SK-N-SH (cell line): ENCODE measurements at regions not wholly inside any gene's neighbourhood (a gene's known extent, or its start where the extent isn't known, plus 50 kb on each side); places are given as distances from the start of the nearest gene placed in this dataset.

Experiments
- CTCF ChIA-PET: fragments of 300-600, 350-600 bp; formaldehyde crosslinking; extraction: SDS; loops from one replicate; lab custom pipeline; 2021; lab: Yijun Ruan, JAX
- POLR2A ChIA-PET: fragments of 350-600 bp; sonication (Branson Sonifier 250); formaldehyde crosslinking; extraction: SDS; loops from one replicate; lab custom pipeline; 2020; ENCODE audit warnings: antibody characterized with exemption, inconsistent platforms; lab: Yijun Ruan, JAX
- DNase-seq: peaks from one replicate; pipeline ENCODE4 v3.0.0; 2012
- H2AFZ ChIP-seq: fragments of 200-600 bp; sonication (generic); 2 replicates; pipeline ENCODE4 v1.8.1; 2016; ENCODE audit warnings: antibody characterized with exemption, mild to moderate bottlenecking, low read depth
- H3F3A ChIP-seq: fragments of 200-600 bp; sonication (generic); replicated peaks from 2 replicates; pipeline ENCODE3; 2016; ENCODE audit warnings: antibody characterized with exemption, mild to moderate bottlenecking; ENCODE audit not compliant: insufficient read depth
- H3K27ac ChIP-seq, 2 experiments: fragments of 200-500 bp in 1 of 2; fragments of 200-600 bp in 1 of 2; sonication (Bioruptor generic) in 1 of 2; sonication (generic), shearing (Covaris generic) in 1 of 2; 2 replicates each; pipeline versions ENCODE4 v1.5.1 to v1.6.1; 2014 to 2016; ENCODE audit warnings: low read depth in 2 of 2, inconsistent platforms in 1 of 2, low read length in 1 of 2, mild to moderate bottlenecking in 1 of 2, mixed read lengths in 1 of 2
- H3K27me3 ChIP-seq: fragments of 200-600 bp; sonication (generic), shearing (Covaris generic); 2 replicates; pipeline ENCODE4 v1.6.1; 2016; ENCODE audit warnings: mixed run types; ENCODE audit not compliant: insufficient read depth
- H3K36me3 ChIP-seq, 2 experiments: fragments of 200-500 bp in 1 of 2; fragments of 200-600 bp in 1 of 2; sonication (Bioruptor generic) in 1 of 2; sonication (generic) in 1 of 2; replicated peaks in 1 of 2; 2 replicates each; pipeline versions ENCODE3 to v1.5.1; 2014 to 2016; ENCODE audit warnings: low read length in 1 of 2, mild to moderate bottlenecking in 1 of 2; ENCODE audit not compliant: insufficient read depth in 2 of 2, control insufficient read depth in 1 of 2
- H3K4me1 ChIP-seq, 2 experiments: fragments of 200-500 bp in 1 of 2; fragments of 200-600 bp in 1 of 2; sonication (Bioruptor generic) in 1 of 2; sonication (generic), shearing (Covaris generic) in 1 of 2; 2 replicates each; pipeline versions ENCODE4 v1.5.1 to v1.6.1; 2014 to 2016; ENCODE audit warnings: low read depth in 1 of 2, low read length in 1 of 2, mixed run types in 1 of 2; ENCODE audit not compliant: insufficient read depth in 2 of 2, control insufficient read depth in 1 of 2
- H3K4me2 ChIP-seq: fragments of 200-600 bp; sonication (generic), shearing (Covaris generic); 2 replicates; pipeline ENCODE4 v1.6.1; 2017; ENCODE audit warnings: mixed run types
- H3K4me3 ChIP-seq, 2 experiments: fragments of 200-500 bp in 1 of 2; fragments of 200-600 bp in 1 of 2; sonication (Bioruptor generic) in 1 of 2; sonication (generic), shearing (Covaris generic) in 1 of 2; 2 replicates each; pipeline versions ENCODE4 v1.5.1 to v1.8.1; 2014 to 2016; ENCODE audit warnings: low read depth in 2 of 2, inconsistent platforms in 1 of 2, low read length in 1 of 2, mild to moderate bottlenecking in 1 of 2, mixed read lengths in 1 of 2, moderate library complexity in 1 of 2
- H3K79me2 ChIP-seq: fragments of 200-600 bp; sonication (generic); 2 replicates; pipeline ENCODE4 v1.8.1; 2017; ENCODE audit warnings: mild to moderate bottlenecking; ENCODE audit not compliant: insufficient read depth
- H3K9ac ChIP-seq: fragments of 200-600 bp; sonication (generic); 2 replicates; pipeline ENCODE4 v1.6.1; 2017; ENCODE audit warnings: mixed run types
- H3K9me2 ChIP-seq: fragments of 200-600 bp; sonication (generic); 2 replicates; pipeline ENCODE4 v1.6.1; 2017; ENCODE audit warnings: mixed run types
- H3K9me3 ChIP-seq: fragments of 200-600 bp; sonication (generic); 2 replicates; pipeline ENCODE4 v1.6.1; 2017; ENCODE audit warnings: mixed run types, mild to moderate bottlenecking, moderate library complexity
- H4K20me1 ChIP-seq: fragments of 200-600 bp; sonication (generic); 2 replicates; pipeline ENCODE4 v1.6.1; 2017; ENCODE audit warnings: mild to moderate bottlenecking, mixed run types; ENCODE audit not compliant: insufficient read depth
- CTCF ChIP-seq: fragments of 200-600 bp; sonication (generic); IDR thresholded peaks from 2 replicates; pipeline ENCODE4 v1.6.1; 2017; ENCODE audit warnings: antibody characterized with exemption, mild to moderate bottlenecking, moderate library complexity
- FOXM1 ChIP-seq: IDR thresholded peaks from 2 replicates; pipeline ENCODE4 v1.4.0; 2012; ENCODE audit warnings: low read depth, mild to moderate bottlenecking
- GABPA ChIP-seq: IDR thresholded peaks from 2 replicates; pipeline ENCODE4 v1.4.0; 2012; ENCODE audit warnings: low read depth, mild to moderate bottlenecking
- IRF3 ChIP-seq: fragments of 150-350 bp; IDR thresholded peaks from 2 replicates; pipeline ENCODE4 v1.6.1; 2016; ENCODE audit warnings: mild to moderate bottlenecking, low read depth, low read length
- MXI1 ChIP-seq: IDR thresholded peaks from 2 replicates; pipeline ENCODE4 v1.6.1; 2012; ENCODE audit warnings: mild to moderate bottlenecking, low read depth, low read length, improper control_type of control experiment
- PBX3 ChIP-seq: IDR thresholded peaks from 2 replicates; pipeline ENCODE4; 2012
- RAD21 ChIP-seq: IDR thresholded peaks from 2 replicates; pipeline ENCODE4 v1.6.1; 2012; ENCODE audit warnings: mild to moderate bottlenecking, low read length
- RCOR1 ChIP-seq: fragments of 150-350 bp; IDR thresholded peaks from 2 replicates; pipeline ENCODE4 v1.6.1; 2017; ENCODE audit warnings: antibody characterized with exemption, low read length
- RFX5 ChIP-seq: IDR thresholded peaks from 2 replicates; pipeline ENCODE4 v1.6.1; 2012; ENCODE audit warnings: mild to moderate bottlenecking, improper control_type of control experiment, low read length
- SIN3A ChIP-seq: IDR thresholded peaks from 2 replicates; pipeline ENCODE4 v1.6.1; 2012; ENCODE audit warnings: low read depth, mild to moderate bottlenecking, low read length, moderate library complexity, borderline replicate concordance
- TAF1 ChIP-seq: IDR thresholded peaks from 2 replicates; pipeline ENCODE4 v1.6.1; 2012; ENCODE audit warnings: low read depth, mild to moderate bottlenecking, low read length, moderate library complexity, borderline replicate concordance
- TCF12 ChIP-seq: IDR thresholded peaks from 2 replicates; pipeline ENCODE4 v1.4.0; 2012
- TEAD4 ChIP-seq: IDR thresholded peaks from 2 replicates; pipeline ENCODE4 v1.4.0; 2012; ENCODE audit warnings: mild to moderate bottlenecking, borderline replicate concordance; ENCODE audit not compliant: insufficient read depth
- YY1 ChIP-seq: IDR thresholded peaks from 2 replicates; pipeline ENCODE4 v1.4.0; 2012; ENCODE audit warnings: low read depth, mild to moderate bottlenecking
- TF ChIP-seq, protein P1 (sequence below): IDR thresholded peaks from 2 replicates; pipeline ENCODE4 v1.4.0; 2012; ENCODE audit warnings: low read depth, borderline replicate concordance
- TF ChIP-seq, protein P2 (sequence below): IDR thresholded peaks from 2 replicates; pipeline ENCODE4 v1.4.0; 2012; ENCODE audit warnings: low read depth, borderline replicate concordance

DNA sequence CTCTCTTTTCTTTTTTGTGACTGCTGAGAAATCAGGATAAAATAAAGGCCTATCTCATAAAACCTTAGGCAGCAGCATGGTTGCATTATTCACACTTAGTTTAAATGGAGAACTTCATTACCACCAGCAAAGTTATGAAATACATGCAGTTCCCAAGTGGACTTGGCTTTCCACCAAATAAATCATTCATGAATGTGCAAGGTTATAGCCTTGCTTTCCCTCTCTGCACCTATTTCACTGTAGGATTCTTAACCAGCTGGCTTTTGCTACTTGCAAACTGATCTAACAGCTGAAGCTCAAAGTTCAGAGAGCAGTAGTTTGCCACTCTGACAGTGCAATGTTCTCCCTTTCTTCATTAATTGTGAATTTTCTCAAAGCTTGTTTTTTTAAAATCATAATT, 140.1 kb upstream of the SMIM31 start:
- ChIA-PET CTCF (no interaction called here), POLR2A (no interaction called here)
- no peaks in the 10 kb centered on the region for H3K9me3 ChIP-seq
- H3K36me3 ChIP-seq, result no peaks in the 10 kb centered on the region
- H4K20me1 ChIP-seq, result no peaks in the 10 kb centered on the region
- no peak overlapping the region for H3K9ac ChIP-seq
- no peaks in the 10 kb centered on the region for H3K27me3 ChIP-seq
- H3K4me3 ChIP-seq, result no peak overlapping the region
- H3K9me2 ChIP-seq, result no peaks in the 10 kb centered on the region
- no peaks in the 10 kb centered on the region for H3F3A ChIP-seq
- H3K79me2 ChIP-seq, result no peaks in the 10 kb centered on the region
- H2AFZ ChIP-seq, result no peak overlapping the region
- H3K4me1 ChIP-seq, result peaks cover 0 to 3% of the 10 kb centered on the region in 2 experiments; a peak in 1 of 4 replicates
- no peak overlapping the region for H3K4me2 ChIP-seq
- DNase-seq, result no peak
- H3K27ac ChIP-seq, result no peak overlapping the region
- TF ChIP-seq PBX3, result no peak
- TF ChIP-seq, protein P1, sequence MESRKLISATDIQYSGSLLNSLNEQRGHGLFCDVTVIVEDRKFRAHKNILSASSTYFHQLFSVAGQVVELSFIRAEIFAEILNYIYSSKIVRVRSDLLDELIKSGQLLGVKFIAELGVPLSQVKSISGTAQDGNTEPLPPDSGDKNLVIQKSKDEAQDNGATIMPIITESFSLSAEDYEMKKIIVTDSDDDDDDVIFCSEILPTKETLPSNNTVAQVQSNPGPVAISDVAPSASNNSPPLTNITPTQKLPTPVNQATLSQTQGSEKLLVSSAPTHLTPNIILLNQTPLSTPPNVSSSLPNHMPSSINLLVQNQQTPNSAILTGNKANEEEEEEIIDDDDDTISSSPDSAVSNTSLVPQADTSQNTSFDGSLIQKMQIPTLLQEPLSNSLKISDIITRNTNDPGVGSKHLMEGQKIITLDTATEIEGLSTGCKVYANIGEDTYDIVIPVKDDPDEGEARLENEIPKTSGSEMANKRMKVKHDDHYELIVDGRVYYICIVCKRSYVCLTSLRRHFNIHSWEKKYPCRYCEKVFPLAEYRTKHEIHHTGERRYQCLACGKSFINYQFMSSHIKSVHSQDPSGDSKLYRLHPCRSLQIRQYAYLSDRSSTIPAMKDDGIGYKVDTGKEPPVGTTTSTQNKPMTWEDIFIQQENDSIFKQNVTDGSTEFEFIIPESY, result no peak
- TF ChIP-seq RFX5, result no peak
- TF ChIP-seq, protein P2, sequence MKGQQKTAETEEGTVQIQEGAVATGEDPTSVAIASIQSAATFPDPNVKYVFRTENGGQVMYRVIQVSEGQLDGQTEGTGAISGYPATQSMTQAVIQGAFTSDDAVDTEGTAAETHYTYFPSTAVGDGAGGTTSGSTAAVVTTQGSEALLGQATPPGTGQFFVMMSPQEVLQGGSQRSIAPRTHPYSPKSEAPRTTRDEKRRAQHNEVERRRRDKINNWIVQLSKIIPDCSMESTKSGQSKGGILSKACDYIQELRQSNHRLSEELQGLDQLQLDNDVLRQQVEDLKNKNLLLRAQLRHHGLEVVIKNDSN, result no peak
- TF ChIP-seq TAF1, result no peak
- TF ChIP-seq MXI1, result no peak
- no peak for TF ChIP-seq TCF12
- no peak for TF ChIP-seq RAD21
- no peak for TF ChIP-seq YY1
- TF ChIP-seq GABPA, result no peak
- TF ChIP-seq SIN3A, result no peak
- TF ChIP-seq IRF3, result no peak
- no peak for TF ChIP-seq TEAD4
- no peak for TF ChIP-seq RCOR1
- no peak for TF ChIP-seq FOXM1
- no peak for TF ChIP-seq CTCF
- TF ChIP-seq, all 33 proteins: peak for 0
